ENCODE measurements at regions not wholly inside any gene's neighbourhood (a gene's known extent, or its start where the extent isn't known, plus 50 kb on each side); places are given as distances from the start of the nearest gene placed in this dataset.

GRCh38 chr7:41573862-41574261, 129.0 kb downstream of the INHBA start:
- Histone ChIP-seq H3K4me1 (ENCODE audit: insufficient read depth) (no peaks in the 10 kb centered on the region), H3K36me3 (no peaks in the 10 kb centered on the region), H3K27ac (no peak overlapping the region), H3K9me3 (no peaks in the 10 kb centered on the region), H3K4me3 (no peak overlapping the region), H3K27me3 (no peaks in the 10 kb centered on the region)
- no peak for TF ChIP-seq CTCF (IDR thresholded peaks at IDR 0.05)
- TF ChIP-seq EP300 (IDR thresholded peaks at IDR 0.05) = no peak
- TF ChIP-seq POLR2A (IDR thresholded peaks at IDR 0.05) = no peak
- WGBS, 3 donors = 52 to 75% (median 72%) methylated on average over 1 of the region's 1 CpG
- intact Hi-C loops (cut with DNase I) = no loop called here
- no peak for DNase-seq

GRCh38 chr7:41573443-41573842, 129.4 kb downstream of the INHBA start:
- H3K9me3 ChIP-seq = no peaks in the 10 kb centered on the region
- DNase-seq = no peak
- no peaks in the 10 kb centered on the region for H3K36me3 ChIP-seq
- 91 to 93% (median 92%) methylated on average over 2 of the region's 2 CpGs for WGBS, 3 donors
- TF ChIP-seq CTCF (IDR thresholded peaks at IDR 0.05) (no peak), EP300 (IDR thresholded peaks at IDR 0.05) (no peak), POLR2A (IDR thresholded peaks at IDR 0.05) (no peak)
- H3K4me1 ChIP-seq (ENCODE audit: insufficient read depth) = no peaks in the 10 kb centered on the region
- no peak overlapping the region for H3K27ac ChIP-seq
- no peaks in the 10 kb centered on the region for H3K27me3 ChIP-seq
- intact Hi-C loops (cut with DNase I) = no loop called here
- no peak overlapping the region for H3K4me3 ChIP-seq

GRCh38 chr7:41573015-41573414, 129.9 kb downstream of the INHBA start:
- Histone ChIP-seq H3K4me3 (no peak overlapping the region), H3K27me3 (no peaks in the 10 kb centered on the region), H3K9me3 (no peaks in the 10 kb centered on the region), H3K36me3 (no peaks in the 10 kb centered on the region), H3K4me1 (ENCODE audit: insufficient read depth) (no peaks in the 10 kb centered on the region), H3K27ac (no peak overlapping the region)
- 73 to 82% (median 79%) methylated on average over 2 of the region's 2 CpGs for WGBS, 3 donors
- intact Hi-C loops (cut with DNase I) = no loop called here
- TF ChIP-seq POLR2A (IDR thresholded peaks at IDR 0.05) (no peak), EP300 (IDR thresholded peaks at IDR 0.05) (no peak), CTCF (IDR thresholded peaks at IDR 0.05) (no peak)
- DNase-seq = no peak

- Histone ChIP-seq H3K4me3 (no peak overlapping the region), H3K27me3 (no peaks in the 10 kb centered on the region), H3K9me3 (no peaks in the 10 kb centered on the region), H3K36me3 (no peaks in the 10 kb centered on the region), H3K4me1 (ENCODE audit: insufficient read depth) (no peaks in the 10 kb centered on the region), H3K27ac (no peak overlapping the region)
- TF ChIP-seq POLR2A (IDR thresholded peaks at IDR 0.05) = no peak
- TF ChIP-seq EP300 (IDR thresholded peaks at IDR 0.05) = no peak
- TF ChIP-seq CTCF (IDR thresholded peaks at IDR 0.05) = no peak
- WGBS, 3 donors = 77 to 91% (median 90%) methylated on average over 5 of the region's 5 CpGs
- intact Hi-C loops (cut with DNase I) = no loop called here
- DNase-seq = no peak
Observed at GRCh38 chr7:41571573-41571972, 131.3 kb downstream of the INHBA start.

- H3K9me3 ChIP-seq = no peaks in the 10 kb centered on the region
- no peaks in the 10 kb centered on the region for H3K27me3 ChIP-seq
- no peak for DNase-seq
- intact Hi-C loops (cut with DNase I) = no loop called here
- H3K4me3 ChIP-seq = no peak overlapping the region
- TF ChIP-seq EP300 (IDR thresholded peaks at IDR 0.05) = no peak
- no peak for TF ChIP-seq CTCF (IDR thresholded peaks at IDR 0.05)
- TF ChIP-seq POLR2A (IDR thresholded peaks at IDR 0.05) = no peak
- H3K36me3 ChIP-seq = no peaks in the 10 kb centered on the region
- 88 to 100% (median 92%) methylated on average over 1 of the region's 1 CpG for WGBS, 3 donors
- no peaks in the 10 kb centered on the region for H3K4me1 ChIP-seq (ENCODE audit: insufficient read depth)
- no peak overlapping the region for H3K27ac ChIP-seq
Observed at GRCh38 chr7:41570766-41571165, 132.1 kb downstream of the INHBA start.
